CD14-positive monocyte (primary cell): ENCODE measurements at regions not wholly inside any gene's neighbourhood (a gene's known extent, or its start where the extent isn't known, plus 50 kb on each side); places are given as distances from the start of the nearest gene placed in this dataset.

Experiments
- DNase-seq, 3 donors: peaks; one replicate each; pipeline ENCODE4 v3.0.0-alpha.2; 2011 to 2022
- H2AFZ ChIP-seq: 2 replicates; pipeline ENCODE4 v1.6.0; 2012; ENCODE audit warnings: mild to moderate bottlenecking, low read depth, low read length, inconsistent platforms; ENCODE audit not compliant: insufficient read depth, poor library complexity, severe bottlenecking
- H3K27ac ChIP-seq, 2 donors: 1 replicate in 1 of 2; 2 replicates in 1 of 2; pipeline ENCODE4 v1.5.1; 2012 to 2013; ENCODE audit warnings: low read length in 2 of 2, control low read depth in 1 of 2, inconsistent platforms in 1 of 2, low read depth in 1 of 2, mild to moderate bottlenecking in 1 of 2
- H3K27me3 ChIP-seq, 2 donors: one replicate each; pipeline versions ENCODE4 v1.6.0 to v1.6.1; 2011 to 2013; ENCODE audit warnings: low read length in 2 of 2; ENCODE audit not compliant: control insufficient read depth in 2 of 2, insufficient read depth in 2 of 2
- H3K36me3 ChIP-seq, 2 donors: replicated peaks in 1 of 2; 1 replicate in 1 of 2; 2 replicates in 1 of 2; pipeline versions ENCODE4 v1.5.1 to v1.6.1; 2012 to 2013; ENCODE audit warnings: low read length in 2 of 2, control low read depth in 1 of 2, inconsistent platforms in 1 of 2, mild to moderate bottlenecking in 1 of 2; ENCODE audit not compliant: insufficient read depth in 2 of 2, control insufficient read depth in 1 of 2
- H3K4me1 ChIP-seq, 2 donors: 1 replicate in 1 of 2; 2 replicates in 1 of 2; pipeline versions ENCODE4 v1.5.1 to v1.6.1; 2012 to 2013; ENCODE audit warnings: low read length in 2 of 2, control low read depth in 1 of 2, inconsistent platforms in 1 of 2, mild to moderate bottlenecking in 1 of 2, moderate library complexity in 1 of 2; ENCODE audit not compliant: insufficient read depth in 2 of 2, control insufficient read depth in 1 of 2
- H3K4me2 ChIP-seq: replicated peaks from 2 replicates; pipeline ENCODE3; 2012; ENCODE audit warnings: low read length, moderate library complexity, mild to moderate bottlenecking; ENCODE audit not compliant: poor library complexity, severe bottlenecking; ENCODE audit errors: extremely low read depth
- H3K4me3 ChIP-seq, 3 experiments: fragments of 200-600 bp in 1 of 3; sonication (generic) in 1 of 3; replicated peaks in 1 of 3; 1 replicate in 2 of 3; 2 replicates in 1 of 3; pipeline ENCODE4 v1.5.1; 2011 to 2013; ENCODE audit warnings: low read length in 3 of 3, mild to moderate bottlenecking in 3 of 3, control low read depth in 2 of 3, low read depth in 2 of 3, inconsistent platforms in 1 of 3, moderate library complexity in 1 of 3
- H3K79me2 ChIP-seq: 2 replicates; pipeline ENCODE4 v1.6.0; 2012; ENCODE audit warnings: mild to moderate bottlenecking, control low read depth, inconsistent platforms, low read length, moderate library complexity; ENCODE audit not compliant: insufficient read depth
- H3K9ac ChIP-seq: 2 replicates; pipeline ENCODE4 v1.6.0; 2017; ENCODE audit warnings: low read length, mild to moderate bottlenecking; ENCODE audit not compliant: insufficient read depth, poor library complexity, severe bottlenecking
- H3K9me3 ChIP-seq, 2 donors: replicated peaks in 1 of 2; 1 replicate in 1 of 2; 2 replicates in 1 of 2; pipeline versions ENCODE4 v1.5.1 to v1.6.1; 2012 to 2013; ENCODE audit warnings: low read length in 2 of 2, control low read depth in 1 of 2; ENCODE audit not compliant: control insufficient read depth in 1 of 2, insufficient read depth in 1 of 2
- H4K20me1 ChIP-seq: 2 replicates; pipeline ENCODE4 v1.6.0; 2012; ENCODE audit warnings: mild to moderate bottlenecking, low read length, control low read depth, moderate library complexity; ENCODE audit not compliant: insufficient read depth
- H3K27ac Mint-ChIP-seq, 7 donors: one replicate each; pipeline ENCODE4 v1.8.0; 2020; ENCODE audit warnings: mild to moderate bottlenecking in 7 of 7, mixed read lengths in 7 of 7, moderate library complexity in 6 of 7, inconsistent platforms in 2 of 7
- H3K27me3 Mint-ChIP-seq, 3 donors: one replicate each; pipeline ENCODE4 v1.8.0; 2021 to 2022; ENCODE audit warnings: low read depth in 3 of 3, mild to moderate bottlenecking in 3 of 3, mixed read lengths in 3 of 3, moderate library complexity in 3 of 3, inconsistent platforms in 1 of 3
- H3K36me3 Mint-ChIP-seq, 2 donors: one replicate each; pipeline ENCODE4 v1.8.0; 2020; ENCODE audit warnings: mixed read lengths in 2 of 2, inconsistent platforms in 1 of 2, mild to moderate bottlenecking in 1 of 2
- H3K4me1 Mint-ChIP-seq: one replicate; pipeline ENCODE4 v1.8.0; 2020; ENCODE audit warnings: mild to moderate bottlenecking, mixed read lengths
- H3K4me3 Mint-ChIP-seq, 2 donors: one replicate each; pipeline ENCODE4 v1.8.0; 2020; ENCODE audit warnings: mild to moderate bottlenecking in 2 of 2, mixed read lengths in 2 of 2, moderate library complexity in 1 of 2
- H3K9me3 Mint-ChIP-seq, 7 donors: one replicate each; pipeline ENCODE4 v1.8.0; 2020 to 2022; ENCODE audit warnings: mixed read lengths in 7 of 7, mild to moderate bottlenecking in 6 of 7, moderate library complexity in 6 of 7, inconsistent platforms in 2 of 7
- WGBS: methylation state at CpG from one replicate; pipeline ENCODE4 v1.1.5; 2013; ENCODE audit warnings: missing lambda C conversion rate; ENCODE audit not compliant: insufficient coverage; 5-methylcytosine and 5-hydroxymethylcytosine counted together
- intact Hi-C, 2 donors: fragments of 100-400 bp; cut with micrococcal nuclease; formaldehyde crosslinking; loops; one replicate each; pipeline versions ENCODE4 v1.15.0 to v1.15.1; 2023
- TF ChIP-seq, protein P1 (sequence below): fragments of 200-600 bp; IDR thresholded peaks from one replicate; pipeline ENCODE4 v1.8.0; 2022; ENCODE audit warnings: antibody characterized with exemption, mild to moderate bottlenecking

DNA sequence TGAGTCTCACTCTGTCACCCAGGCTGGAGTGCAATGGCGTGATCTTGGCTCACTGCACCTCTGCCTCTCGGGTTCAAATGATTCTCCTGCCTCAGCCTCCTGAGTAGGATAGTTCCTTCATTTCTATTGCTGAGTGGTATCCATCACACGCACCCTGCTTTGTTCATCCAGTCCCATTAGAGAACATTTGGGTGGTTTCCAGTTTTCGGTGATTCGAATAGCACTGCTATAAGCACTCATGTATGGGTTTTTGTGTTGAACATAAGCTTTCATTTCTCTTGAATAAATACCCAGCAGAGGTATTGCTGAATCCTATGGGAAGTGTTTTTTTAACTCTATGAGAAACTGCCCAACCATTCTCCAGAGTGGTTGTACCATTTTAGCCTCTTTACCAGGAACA is 147.3 kb downstream of the DDX1 start:
- no peaks in the 10 kb centered on the region for H3K4me1 Mint-ChIP-seq
- H3K27ac ChIP-seq = no peak overlapping the region
- no peaks in the 10 kb centered on the region for H3K27me3 Mint-ChIP-seq
- DNase-seq = no peak
- H3K9ac ChIP-seq = no peak overlapping the region
- peaks cover 0 to 5% (median 0%) of the 10 kb centered on the region in 7 donors for H3K9me3 Mint-ChIP-seq
- H2AFZ ChIP-seq = no peak overlapping the region
- TF ChIP-seq, protein P1, sequence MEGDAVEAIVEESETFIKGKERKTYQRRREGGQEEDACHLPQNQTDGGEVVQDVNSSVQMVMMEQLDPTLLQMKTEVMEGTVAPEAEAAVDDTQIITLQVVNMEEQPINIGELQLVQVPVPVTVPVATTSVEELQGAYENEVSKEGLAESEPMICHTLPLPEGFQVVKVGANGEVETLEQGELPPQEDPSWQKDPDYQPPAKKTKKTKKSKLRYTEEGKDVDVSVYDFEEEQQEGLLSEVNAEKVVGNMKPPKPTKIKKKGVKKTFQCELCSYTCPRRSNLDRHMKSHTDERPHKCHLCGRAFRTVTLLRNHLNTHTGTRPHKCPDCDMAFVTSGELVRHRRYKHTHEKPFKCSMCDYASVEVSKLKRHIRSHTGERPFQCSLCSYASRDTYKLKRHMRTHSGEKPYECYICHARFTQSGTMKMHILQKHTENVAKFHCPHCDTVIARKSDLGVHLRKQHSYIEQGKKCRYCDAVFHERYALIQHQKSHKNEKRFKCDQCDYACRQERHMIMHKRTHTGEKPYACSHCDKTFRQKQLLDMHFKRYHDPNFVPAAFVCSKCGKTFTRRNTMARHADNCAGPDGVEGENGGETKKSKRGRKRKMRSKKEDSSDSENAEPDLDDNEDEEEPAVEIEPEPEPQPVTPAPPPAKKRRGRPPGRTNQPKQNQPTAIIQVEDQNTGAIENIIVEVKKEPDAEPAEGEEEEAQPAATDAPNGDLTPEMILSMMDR = no peak
- H3K9me3 ChIP-seq = no peaks in the 10 kb centered on the region
- H3K4me2 ChIP-seq = no peak overlapping the region
- WGBS = no CpG with 5 or more reads among the region's 5 CpGs
- H3K27me3 ChIP-seq = no peaks in the 10 kb centered on the region
- intact Hi-C loops = no loop called here
- no peaks in the 10 kb centered on the region for H3K4me1 ChIP-seq
- H3K4me3 ChIP-seq = no peak overlapping the region
- no peak overlapping the region for H3K4me3 Mint-ChIP-seq
- no peaks in the 10 kb centered on the region for H4K20me1 ChIP-seq
- H3K79me2 ChIP-seq = no peaks in the 10 kb centered on the region
- H3K36me3 Mint-ChIP-seq = no peaks in the 10 kb centered on the region
- H3K27ac Mint-ChIP-seq = no peak overlapping the region
- H3K36me3 ChIP-seq = no peaks in the 10 kb centered on the region

DNA sequence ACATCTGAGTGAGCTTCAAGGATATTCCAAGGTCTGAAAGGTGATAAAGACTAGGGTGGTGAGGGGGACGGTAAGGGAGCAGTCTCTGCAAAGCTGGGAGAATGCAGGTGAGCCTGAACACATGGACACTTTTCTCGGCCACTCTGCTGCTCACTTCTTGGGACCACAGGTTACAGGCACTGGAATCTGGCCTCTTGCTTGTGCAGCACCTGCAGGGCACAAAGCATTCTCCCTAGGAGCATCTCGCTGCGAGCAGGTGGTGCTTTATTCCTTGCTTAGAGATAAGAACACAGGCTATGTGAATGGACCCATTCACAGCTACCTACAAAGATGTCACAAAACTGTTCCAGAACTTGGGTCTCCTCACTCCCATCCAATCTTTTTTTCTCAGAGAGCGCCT is 153.2 kb downstream of the DDX1 start:
- Mint-ChIP-seq H3K36me3 (no peaks in the 10 kb centered on the region), H3K9me3 (peaks cover 0 to 2% (median 0%) of the 10 kb centered on the region in 7 donors), H3K27ac (peak overlapping the region in 1 of 7 donors; percentile 33), H3K27me3 (peaks cover 0 to 3% (median 2%) of the 10 kb centered on the region in 3 donors), H3K4me1 (no peaks in the 10 kb centered on the region), H3K4me3 (no peak overlapping the region)
- intact Hi-C loops = no loop called here
- no peak for DNase-seq
- Histone ChIP-seq H3K27me3 (no peaks in the 10 kb centered on the region), H3K4me1 (no peaks in the 10 kb centered on the region), H3K4me3 (no peak overlapping the region), H3K4me2 (no peak overlapping the region), H4K20me1 (no peaks in the 10 kb centered on the region), H3K79me2 (no peaks in the 10 kb centered on the region), H3K36me3 (no peaks in the 10 kb centered on the region), H3K27ac (no peak overlapping the region), H3K9me3 (no peaks in the 10 kb centered on the region), H2AFZ (no peak overlapping the region), H3K9ac (no peak overlapping the region)
- WGBS = 93% methylated on average over 5 of the region's 5 CpGs
- TF ChIP-seq, protein P1 = no peak
